ENCODE measurements at regions not wholly inside any gene's neighbourhood (a gene's known extent, or its start where the extent isn't known, plus 50 kb on each side); places are given as distances from the start of the nearest gene placed in this dataset.

GRCh38 chr9:115327436-115328122, 209.6 kb upstream of the TNC start:
- POLR2A ChIA-PET: no interaction called here
- CTCF ChIA-PET: no interaction called here

GRCh38 chr9:115328228-115328627, 210.3 kb upstream of the TNC start:
- no peaks in the 10 kb centered on the region for H3K4me1 ChIP-seq (ENCODE audit: control insufficient read depth, insufficient read depth, low read length)
- no peaks in the 10 kb centered on the region for H3K36me3 ChIP-seq (ENCODE audit: control insufficient read depth, insufficient read depth, low read length)
- TF ChIP-seq POLR2AphosphoS5 (IDR thresholded peaks at IDR 0.05; ENCODE audit: low read depth, low read length) (no peak), TCF7L2 (IDR thresholded peaks at IDR 0.05; ENCODE audit: low read depth, low read length) (no peak), CTCF (IDR thresholded peaks at IDR 0.05) (no peak), REST (IDR thresholded peaks at IDR 0.05; ENCODE audit: insufficient read depth in 1 of 2, low read depth in 2 of 2, low read length in 1 of 2) (no peak), SIN3A (IDR thresholded peaks at IDR 0.05; ENCODE audit: borderline replicate concordance, insufficient read depth, low read depth, low read length) (no peak)
- CTCF ChIA-PET: no interaction called here
- no peaks in the 10 kb centered on the region for H3K27me3 ChIP-seq (ENCODE audit: control insufficient read depth, insufficient read depth, low read length)
- BruUV-seq (replicated peaks): no TSS peak
- POLR2A ChIA-PET: no interaction called here
- no peak overlapping the region for H3K27ac ChIP-seq (ENCODE audit: low read length)
- no peak overlapping the region for H3K4me3 ChIP-seq (ENCODE audit: low read depth in 2 of 2, low read length in 2 of 2)
- in situ Hi-C loops (cut with HindIII; ENCODE audit: low pct_unique_long_range_greater_than_20kb, low sequenced_read_pairs) (no loop called here), intact Hi-C loops (cut with micrococcal nuclease; ENCODE audit: unreplicated experiment) (no loop called here)
- DNase-seq (ENCODE audit: low read depth, low spot score) (no peak), ATAC-seq (no peak)
- no peaks in the 10 kb centered on the region for H3K9me3 ChIP-seq (ENCODE audit: control insufficient read depth, insufficient read depth, low read depth, low read length)

More at GRCh38 chr9:115327436-115328122, 209.6 kb upstream of the TNC start:
- DNase-seq (ENCODE audit: low read depth, low spot score) (no peak), ATAC-seq (no peak)
- Histone ChIP-seq H3K27me3 (ENCODE audit: control insufficient read depth, insufficient read depth, low read length) (no peaks in the 10 kb centered on the region), H3K9me3 (ENCODE audit: control insufficient read depth, insufficient read depth, low read depth, low read length) (no peaks in the 10 kb centered on the region), H3K36me3 (ENCODE audit: control insufficient read depth, insufficient read depth, low read length) (no peaks in the 10 kb centered on the region), H3K4me1 (ENCODE audit: control insufficient read depth, insufficient read depth, low read length) (no peaks in the 10 kb centered on the region), H3K27ac (ENCODE audit: low read length) (no peak overlapping the region), H3K4me3 (ENCODE audit: low read depth in 2 of 2, low read length in 2 of 2) (no peak overlapping the region)
- TF ChIP-seq POLR2AphosphoS5 (IDR thresholded peaks at IDR 0.05; ENCODE audit: low read depth, low read length) (no peak), TCF7L2 (IDR thresholded peaks at IDR 0.05; ENCODE audit: low read depth, low read length) (no peak), REST (IDR thresholded peaks at IDR 0.05; ENCODE audit: insufficient read depth in 1 of 2, low read depth in 2 of 2, low read length in 1 of 2) (no peak), SIN3A (IDR thresholded peaks at IDR 0.05; ENCODE audit: borderline replicate concordance, insufficient read depth, low read depth, low read length) (no peak), CTCF (IDR thresholded peaks at IDR 0.05) (no peak)
- in situ Hi-C loops (cut with HindIII; ENCODE audit: low pct_unique_long_range_greater_than_20kb, low sequenced_read_pairs) (no loop called here), intact Hi-C loops (cut with micrococcal nuclease; ENCODE audit: unreplicated experiment) (no loop called here)
- BruUV-seq (replicated peaks): no TSS peak
